Endothelial cell of umbilical vein (primary cell): ENCODE measurements at regions not wholly inside any gene's neighbourhood (a gene's known extent, or its start where the extent isn't known, plus 50 kb on each side); places are given as distances from the start of the nearest gene placed in this dataset.

Experiments
- BruUV-seq: library from RNA; stranded (reverse); fragments of 400-500 nt; replicated peaks from 2 replicates; lab custom pipeline; 2021; lab: Mats Ljungman, UMichigan
- CTCF ChIA-PET: fragments of 300-600, 350-600 bp; sonication (Branson Sonifier 250); formaldehyde crosslinking; loops from one replicate; lab custom pipeline; 2021; ENCODE audit warnings: antibody characterized with exemption, inconsistent platforms; lab: Charles Lee
- POLR2A ChIA-PET: fragments of 300-600, 350-600 bp; sonication (Branson Sonifier 250); formaldehyde crosslinking; loops from one replicate; lab custom pipeline; 2021; ENCODE audit warnings: antibody characterized with exemption, inconsistent platforms; lab: Charles Lee
- DNase-seq: peaks from one replicate; pipeline ENCODE4 v3.0.0-alpha.2; 2011; ENCODE audit warnings: low read depth, low spot score
- FAIRE-seq: peaks from 2 replicates; lab custom pipeline; 2011; peaks lifted over from hg19 to GRCh38; lab: Jason Lieb, UNC
- H2AFZ ChIP-seq: 2 replicates; pipeline ENCODE4 v1.6.0; 2012; ENCODE audit warnings: low read depth, low read length, control low read depth, inconsistent platforms
- H3K27ac ChIP-seq: 2 replicates; pipeline ENCODE4 v1.5.1; 2011; ENCODE audit warnings: low read depth, mild to moderate bottlenecking, control low read depth, low read length, moderate library complexity; ENCODE audit not compliant: insufficient read depth
- H3K27me3 ChIP-seq, 2 experiments: 2 replicates each; pipeline versions ENCODE4 v1.6.0 to v1.6.1; 2011; ENCODE audit warnings: low read length in 2 of 2, mixed read lengths in 1 of 2; ENCODE audit not compliant: control insufficient read depth in 2 of 2, insufficient read depth in 2 of 2
- H3K36me3 ChIP-seq, 2 experiments: 2 replicates in 1 of 2; 3 replicates in 1 of 2; pipeline ENCODE4 v1.5.1; 2011; ENCODE audit warnings: low read length in 2 of 2, mild to moderate bottlenecking in 1 of 2, moderate library complexity in 1 of 2; ENCODE audit not compliant: control insufficient read depth in 2 of 2, insufficient read depth in 2 of 2; ENCODE audit errors: extremely low read depth in 1 of 2
- H3K4me1 ChIP-seq: 3 replicates; pipeline ENCODE4 v1.5.1; 2011; ENCODE audit warnings: mild to moderate bottlenecking, low read length; ENCODE audit not compliant: control insufficient read depth, insufficient read depth; ENCODE audit errors: extremely low read depth
- H3K4me2 ChIP-seq: 2 replicates; pipeline ENCODE4 v1.6.1; 2011; ENCODE audit warnings: low read length, control low read depth, mixed read lengths; ENCODE audit not compliant: insufficient read depth
- H3K4me3 ChIP-seq, 3 experiments: fragments of 200-600 bp in 1 of 3; sonication (generic), shearing (Covaris generic) in 1 of 3; replicated peaks in 1 of 3; 2 replicates each; pipeline ENCODE4 v1.5.1; 2011 to 2016; ENCODE audit warnings: control low read depth in 3 of 3, low read length in 3 of 3, mild to moderate bottlenecking in 2 of 3, inconsistent platforms in 1 of 3, low read depth in 1 of 3, moderate library complexity in 1 of 3; ENCODE audit not compliant: insufficient read depth in 1 of 3
- H3K79me2 ChIP-seq: 2 replicates; pipeline ENCODE4 v1.6.0; 2012; ENCODE audit warnings: low read length, inconsistent platforms; ENCODE audit not compliant: control insufficient read depth, insufficient read depth
- H3K9ac ChIP-seq: replicated peaks from 2 replicates; pipeline ENCODE3; 2011; ENCODE audit warnings: low read length, control low read depth; ENCODE audit not compliant: insufficient read depth; ENCODE audit errors: extremely low read depth
- H3K9me1 ChIP-seq: replicated peaks from 3 replicates; pipeline ENCODE4 v1.6.0; 2011; ENCODE audit warnings: mild to moderate bottlenecking, low read length; ENCODE audit not compliant: control insufficient read depth, insufficient read depth; ENCODE audit errors: extremely low read depth
- H3K9me3 ChIP-seq: replicated peaks from 2 replicates; pipeline ENCODE4 v1.5.1; 2012; ENCODE audit warnings: low read length, inconsistent platforms; ENCODE audit not compliant: control insufficient read depth, insufficient read depth
- H4K20me1 ChIP-seq: replicated peaks from 2 replicates; pipeline ENCODE3; 2011; ENCODE audit warnings: mild to moderate bottlenecking, low read length; ENCODE audit not compliant: control insufficient read depth, insufficient read depth; ENCODE audit errors: extremely low read depth
- CTCF ChIP-seq, 2 donors: IDR thresholded peaks; 1 replicate in 1 of 2; 2 replicates in 1 of 2; pipeline ENCODE4 v1.5.1; 2011; ENCODE audit warnings: low read length in 2 of 2, mild to moderate bottlenecking in 2 of 2, moderate library complexity in 2 of 2, control low read depth in 1 of 2, inconsistent platforms in 1 of 2, low read depth in 1 of 2; ENCODE audit not compliant: insufficient read depth in 1 of 2; ENCODE audit errors: extremely low read depth in 1 of 2
- EZH2 ChIP-seq: IDR thresholded peaks from 2 replicates; pipeline ENCODE4 v1.6.1; 2012; ENCODE audit warnings: borderline replicate concordance, low read depth, mild to moderate bottlenecking, moderate library complexity, low read length, inconsistent platforms; ENCODE audit not compliant: severe bottlenecking
- FOS ChIP-seq: IDR thresholded peaks from 2 replicates; pipeline ENCODE4 v1.6.1; 2011; ENCODE audit warnings: mild to moderate bottlenecking, low read length, moderate library complexity, borderline replicate concordance; ENCODE audit not compliant: insufficient read depth
- GATA2 ChIP-seq: IDR thresholded peaks from 2 replicates; pipeline ENCODE4 v1.7.0; 2011; ENCODE audit warnings: low read depth, mild to moderate bottlenecking, moderate library complexity, mixed read lengths, low read length; ENCODE audit not compliant: insufficient read length, insufficient read depth
- JUN ChIP-seq: IDR thresholded peaks from 2 replicates; pipeline ENCODE4 v1.6.1; 2011; ENCODE audit warnings: borderline replicate concordance, low read depth; ENCODE audit not compliant: insufficient read length, insufficient read depth
- MAX ChIP-seq: IDR thresholded peaks from 2 replicates; pipeline ENCODE4 v1.6.1; 2011; ENCODE audit not compliant: insufficient read depth, insufficient read length
- MYC ChIP-seq: IDR thresholded peaks from one replicate; pipeline ENCODE4 v1.6.1; 2011; ENCODE audit warnings: mild to moderate bottlenecking, low read depth, low read length
- POLR2A ChIP-seq: IDR thresholded peaks from 2 replicates; pipeline ENCODE4 v1.6.1; 2012; ENCODE audit warnings: low read depth, mild to moderate bottlenecking, control low read depth, low read length
- POLR2AphosphoS5 ChIP-seq: IDR thresholded peaks from 2 replicates; pipeline ENCODE4 v1.6.1; 2012; ENCODE audit warnings: low read depth, mild to moderate bottlenecking, control low read depth, low read length, moderate library complexity; ENCODE audit not compliant: insufficient read depth
- dilution Hi-C: fragments of 300-500 bp; cut with MboI; formaldehyde crosslinking; loops from one replicate; pipeline ENCODE4 v1.15.0; 2019; ENCODE audit warnings: low sequenced_read_pairs; ENCODE audit not compliant: extremely low pct_ligation_motif_present
- intact Hi-C: fragments of 100-400 bp; cut with micrococcal nuclease; formaldehyde crosslinking; loops from one replicate; pipeline ENCODE4 v1.10.0; 2022

GRCh38 chr19:31100206-31100590 lies 249.0 kb downstream of the TSHZ3 start:
- ChIA-PET POLR2A (no interaction called here), CTCF (no interaction called here)
- peaks cover 2% of the 10 kb centered on the region for H3K9me3 ChIP-seq
- H3K9ac ChIP-seq: no peak overlapping the region
- H3K9me1 ChIP-seq: no peaks in the 10 kb centered on the region
- intact Hi-C loops: no loop called here
- no peaks in the 10 kb centered on the region for H3K79me2 ChIP-seq
- H3K4me2 ChIP-seq: no peak overlapping the region
- FAIRE-seq (no peak), DNase-seq (no peak)
- no peak overlapping the region for H3K27ac ChIP-seq
- dilution Hi-C loops: no loop called here
- H3K36me3 ChIP-seq: no peaks in the 10 kb centered on the region
- no peaks in the 10 kb centered on the region for H3K4me1 ChIP-seq
- H4K20me1 ChIP-seq: no peaks in the 10 kb centered on the region
- no peak for TF ChIP-seq POLR2AphosphoS5
- TF ChIP-seq JUN: no peak
- TF ChIP-seq CTCF (IDR thresholded peaks at IDR 0.05; ENCODE audit: extremely low read depth in 1 of 2, insufficient read depth in 1 of 2, low read depth in 1 of 2, low read length in 2 of 2): no peak
- TF ChIP-seq FOS: no peak
- no peak for TF ChIP-seq POLR2A
- no peak for TF ChIP-seq GATA2
- TF ChIP-seq MYC: no peak
- TF ChIP-seq EZH2: no peak
- no peak for TF ChIP-seq MAX
- no peaks in the 10 kb centered on the region for H3K27me3 ChIP-seq
- H2AFZ ChIP-seq: no peak overlapping the region
- no peak overlapping the region for H3K4me3 ChIP-seq
- no TSS peak for BruUV-seq
